GM19023 (cell line): ENCODE measurements at regions not wholly inside any gene's neighbourhood (a gene's known extent, or its start where the extent isn't known, plus 50 kb on each side); places are given as distances from the start of the nearest gene placed in this dataset.

ENCODE experiments used
- ATAC-seq: cut with Tn5 transposase; IDR thresholded peaks from one replicate; pipeline ENCODE4 v1.9.1; 2021; ENCODE audit warnings: mild to moderate bottlenecking, moderate library complexity; ENCODE audit not compliant: unreplicated experiment

DNA sequence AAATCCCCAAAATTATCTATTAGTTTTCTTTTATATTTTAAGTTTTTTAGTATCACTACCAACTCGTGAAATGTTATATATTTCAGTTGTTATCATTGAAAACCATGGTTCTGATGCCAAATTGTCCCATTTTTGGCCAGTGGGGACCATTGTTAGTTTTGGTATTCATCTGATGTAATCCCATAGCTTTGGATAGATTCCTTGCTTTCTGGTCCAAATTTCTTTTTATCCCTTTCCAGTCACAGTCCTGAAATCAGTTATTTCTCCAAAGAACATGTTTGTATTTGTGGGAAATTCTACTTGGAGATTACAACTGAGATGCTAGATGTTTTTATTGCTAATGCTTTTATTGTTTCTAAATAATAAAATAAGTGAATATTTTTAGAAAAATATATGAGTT lies 976.8 kb upstream of the CRIM1 start:
- no peak for ATAC-seq

DNA sequence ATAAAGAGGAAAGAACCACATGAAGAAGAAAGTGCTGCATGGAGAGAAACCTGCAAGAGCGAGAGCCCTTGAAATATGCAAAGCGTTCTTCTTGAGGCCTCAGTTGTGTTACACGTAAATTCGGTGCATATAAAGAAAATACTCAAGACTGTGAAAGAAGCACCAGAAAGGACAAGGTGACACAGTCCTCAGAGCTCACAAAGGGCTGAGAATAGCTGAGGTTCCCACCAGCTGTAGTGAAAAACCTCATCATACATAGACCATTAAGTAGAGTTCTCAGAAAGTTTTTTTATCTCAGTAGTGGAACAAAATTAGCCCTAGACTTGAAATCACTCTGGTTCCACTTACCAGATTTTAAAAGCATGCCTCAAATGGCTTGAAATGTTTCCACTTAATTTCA lies 980.7 kb upstream of the CRIM1 start:
- ATAC-seq: no peak

DNA sequence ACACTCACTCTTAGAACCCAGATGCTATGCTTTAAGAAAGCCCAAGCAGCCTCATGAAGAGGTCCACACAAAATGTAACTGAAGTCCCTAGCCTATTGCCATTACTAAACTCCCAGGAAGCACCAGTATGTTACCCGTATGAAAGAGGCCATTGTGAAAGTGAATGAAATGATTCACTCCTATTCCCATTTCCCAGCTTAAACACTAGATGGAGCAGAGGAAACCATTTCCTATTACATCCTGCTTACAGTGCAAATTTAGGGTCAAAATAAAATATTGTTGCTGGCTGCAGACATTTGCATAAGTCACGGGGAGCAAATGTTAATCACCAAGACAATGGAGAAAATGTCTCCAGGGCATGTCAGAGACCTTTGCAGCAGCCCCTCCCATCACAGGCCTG lies 989.7 kb upstream of the CRIM1 start:
- ATAC-seq: no peak

GRCh38 chr2:35356332-35356731 lies 999.2 kb upstream of the CRIM1 start:
- no peak for ATAC-seq

- no peak for ATAC-seq
These were observed 1000.5 kb upstream of the CRIM1 start for GRCh38 chr2:35355056-35355455.

- no peak for ATAC-seq
These were observed 1008.0 kb upstream of the CRIM1 start for GRCh38 chr2:35347561-35347960.

GRCh38 chr2:35343135-35343534 lies 1012.4 kb upstream of the CRIM1 start:
- no peak for ATAC-seq

DNA sequence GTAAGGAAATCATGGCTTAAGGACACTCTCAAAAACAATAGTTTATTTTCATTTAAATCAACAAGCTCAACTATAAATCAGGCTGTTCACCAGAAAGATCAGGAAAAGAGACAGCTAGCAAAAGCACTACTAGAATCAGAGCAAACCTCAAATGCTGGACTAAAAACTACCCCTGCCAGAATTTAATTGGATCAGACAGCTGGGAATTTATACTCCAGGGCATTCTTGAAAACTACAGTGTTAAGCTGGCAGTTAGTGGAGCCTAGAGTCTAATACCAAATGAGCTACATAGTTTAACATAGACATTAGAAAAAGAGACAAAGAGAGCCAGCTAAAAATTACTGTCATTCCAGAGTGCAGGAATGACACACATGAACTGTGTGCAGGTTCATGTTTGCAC lies 1016.4 kb upstream of the CRIM1 start:
- no peak for ATAC-seq

- no peak for ATAC-seq
These were observed 1017.7 kb upstream of the CRIM1 start for GRCh38 chr2:35337922-35338321.

DNA sequence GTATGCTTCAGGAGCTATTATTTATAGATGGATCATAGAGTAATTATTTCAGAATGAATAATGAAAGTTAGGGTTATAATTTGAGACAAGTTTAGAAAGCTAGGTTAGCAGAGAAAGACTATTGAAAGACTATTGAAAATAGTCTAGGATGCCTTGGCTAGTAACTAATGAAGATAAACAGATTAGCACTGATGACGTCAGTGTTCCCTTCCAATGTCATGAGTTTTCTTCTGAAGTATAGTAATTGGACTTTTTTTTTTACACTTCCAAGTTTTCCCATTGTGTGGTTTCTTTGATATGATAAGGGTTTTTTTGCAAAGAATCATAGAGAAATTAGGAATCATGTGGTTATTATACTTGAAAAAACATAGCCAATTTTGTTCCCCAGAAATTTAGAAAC lies 1041.5 kb upstream of the CRIM1 start:
- no peak for ATAC-seq

GRCh38 chr2:35301369-35301768 lies 1054.2 kb upstream of the CRIM1 start:
- no peak for ATAC-seq

- ATAC-seq: no peak
These were observed 1057.1 kb upstream of the CRIM1 start for GRCh38 chr2:35298493-35298892.

DNA sequence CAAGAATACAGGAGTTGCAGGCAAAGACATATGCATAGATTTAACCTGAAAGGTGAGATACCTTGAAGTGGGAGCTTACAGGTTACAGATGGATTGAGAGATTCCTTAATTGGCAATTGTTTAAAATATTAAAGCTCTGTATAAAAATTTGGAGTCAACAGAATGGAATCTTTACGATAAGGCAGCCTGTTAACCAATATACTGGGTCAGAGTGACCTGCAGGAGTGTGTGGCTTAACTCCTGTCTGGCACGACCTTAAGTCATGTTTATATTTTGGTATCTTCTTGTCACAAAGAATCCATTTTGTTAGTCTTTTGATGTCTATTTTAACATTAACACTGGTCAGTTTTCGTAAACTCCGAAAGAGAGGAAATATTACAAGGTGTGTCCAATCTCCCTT lies 1058.2 kb upstream of the CRIM1 start:
- no peak for ATAC-seq

- no peak for ATAC-seq
These were observed 1060.8 kb upstream of the CRIM1 start for GRCh38 chr2:35294636-35295263.

DNA sequence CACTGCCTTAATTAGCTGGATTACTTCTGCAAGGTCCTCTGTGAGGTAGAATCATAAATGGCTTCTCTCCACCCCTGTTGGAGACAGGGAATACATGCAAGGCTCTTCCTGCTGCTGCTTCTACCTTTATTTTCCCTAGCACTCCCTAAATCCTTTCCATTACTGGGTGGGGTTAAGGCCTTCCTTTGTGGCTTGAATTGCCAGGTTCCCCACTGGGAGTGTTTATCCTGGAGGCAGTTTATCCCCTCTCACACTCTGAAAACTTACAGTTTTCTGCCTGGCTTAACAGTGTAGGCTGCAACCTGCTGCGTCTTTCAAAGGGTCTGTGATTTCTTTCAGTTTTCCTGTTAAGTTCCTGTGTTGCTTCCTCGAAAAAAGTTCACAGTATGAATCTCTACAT lies 1062.3 kb upstream of the CRIM1 start:
- ATAC-seq: no peak

- ATAC-seq: no peak
These were observed 1063.4 kb upstream of the CRIM1 start for GRCh38 chr2:35292199-35292598.

DNA sequence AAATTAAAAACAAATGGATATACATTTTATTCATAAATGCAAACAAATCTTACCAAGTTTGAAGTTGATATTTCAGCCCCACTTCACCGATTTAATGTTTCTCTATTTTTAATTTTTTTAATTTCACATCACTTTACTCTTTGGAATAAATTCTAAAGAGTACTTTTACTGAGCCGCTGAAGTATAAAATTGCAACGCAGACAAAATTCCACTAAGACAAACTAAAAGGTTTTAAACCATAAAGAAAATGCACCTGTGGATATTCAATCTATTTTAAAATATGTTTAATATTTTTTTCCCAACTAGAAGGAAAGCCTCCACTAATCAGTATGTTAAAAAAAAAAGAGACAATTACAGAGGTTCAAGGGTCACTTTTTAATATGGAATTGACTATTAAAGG lies 1073.9 kb upstream of the CRIM1 start:
- no peak for ATAC-seq

DNA sequence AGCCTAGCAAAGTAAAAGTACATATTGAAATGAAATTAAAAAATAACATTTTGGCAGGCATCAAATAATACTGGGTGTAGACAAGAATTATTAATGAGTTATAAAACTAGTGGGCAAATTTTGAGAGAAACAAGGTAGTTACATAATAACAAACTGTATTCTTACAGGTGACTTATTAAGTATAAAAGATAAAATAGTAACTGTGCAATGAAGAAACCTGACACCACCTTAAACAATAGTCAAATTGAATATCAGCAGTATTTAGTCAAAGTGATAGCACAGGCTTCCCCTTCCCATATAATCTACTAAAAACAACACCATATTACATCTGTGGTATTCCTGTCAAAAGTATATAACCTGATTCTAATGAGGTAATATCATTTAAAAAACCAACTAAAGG lies 1099.8 kb upstream of the CRIM1 start:
- no peak for ATAC-seq

DNA sequence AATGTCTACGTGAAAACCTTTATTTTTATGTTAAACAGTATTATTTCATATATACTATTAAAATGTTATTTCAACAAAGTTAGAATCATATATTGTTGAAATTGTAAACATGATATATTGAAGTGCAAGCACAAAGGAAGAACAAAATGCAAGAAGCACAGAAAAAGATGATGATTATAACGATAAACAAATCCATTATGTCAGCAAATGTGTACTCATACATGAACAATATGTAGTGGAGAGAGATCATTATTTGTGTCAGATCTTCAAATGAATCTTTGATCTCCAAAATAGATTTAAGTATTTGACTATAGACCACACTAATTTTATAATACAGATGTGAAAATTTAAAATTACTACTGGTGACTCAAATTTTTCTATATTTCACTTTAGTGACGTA lies 1104.4 kb upstream of the CRIM1 start:
- ATAC-seq: no peak

GRCh38 chr2:35246702-35247101 lies 1108.9 kb upstream of the CRIM1 start:
- ATAC-seq: no peak

GRCh38 chr2:35228584-35228983 lies 1127.0 kb upstream of the CRIM1 start:
- no peak for ATAC-seq

GRCh38 chr2:35220461-35220860 lies 1135.1 kb upstream of the CRIM1 start:
- no peak for ATAC-seq

DNA sequence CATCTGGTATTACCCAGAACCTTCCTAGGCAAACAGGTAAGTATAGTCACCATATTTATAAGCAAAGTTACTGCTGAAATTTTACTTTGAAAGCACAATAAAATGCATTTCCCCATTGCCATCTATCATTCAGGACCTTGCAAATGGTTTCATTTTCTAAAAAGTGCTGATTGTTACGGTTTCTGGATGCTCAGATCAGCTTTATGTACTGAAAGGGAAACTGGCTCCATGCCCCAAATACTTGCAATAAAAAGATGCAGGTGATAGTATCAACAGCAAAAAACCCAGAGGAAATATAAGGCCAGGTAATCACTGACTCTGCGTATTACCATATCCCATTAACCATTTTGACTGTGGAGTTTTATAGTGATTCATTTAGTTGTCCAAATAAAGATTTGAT lies 1150.7 kb upstream of the CRIM1 start:
- ATAC-seq: no peak

DNA sequence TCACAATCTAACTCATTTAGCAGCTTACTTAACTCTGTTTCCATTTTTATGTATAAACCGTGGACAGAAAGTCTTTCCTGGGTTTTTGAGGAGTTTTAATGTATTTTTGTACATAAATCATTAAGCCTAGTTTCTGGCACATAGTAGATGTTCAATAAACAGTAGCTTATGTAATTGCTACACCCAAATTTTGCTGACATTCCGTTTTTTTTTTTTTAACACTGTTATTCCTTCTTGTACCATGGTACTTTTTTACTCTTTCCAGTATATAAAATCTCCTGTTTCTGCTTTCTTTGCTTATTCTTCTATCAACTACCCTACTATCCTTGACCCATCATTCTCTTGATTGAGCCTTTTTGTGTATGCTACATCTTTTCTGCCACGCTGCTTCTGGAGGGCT lies 1151.3 kb upstream of the CRIM1 start:
- no peak for ATAC-seq
